OCI-LY7 (cell line): ENCODE measurements at regions not wholly inside any gene's neighbourhood (a gene's known extent, or its start where the extent isn't known, plus 50 kb on each side); places are given as distances from the start of the nearest gene placed in this dataset.

Experiments used
- CTCF ChIP-seq: fragments of 200-600 bp; sonication (generic); conservative IDR thresholded peaks from 2 replicates; pipeline ENCODE4 v1.5.1; 2014; ENCODE audit warnings: mild to moderate bottlenecking, antibody characterized with exemption, low read length, moderate library complexity, mixed read lengths
- EZH2phosphoT487 ChIP-seq: fragments of 200-600 bp; sonication (generic); IDR thresholded peaks from 2 replicates; pipeline ENCODE4 v1.6.1; 2018; ENCODE audit warnings: low read depth, borderline replicate concordance, mild to moderate bottlenecking, mixed run types, antibody characterized with exemption, low read length, moderate library complexity, mixed read lengths

GRCh38 chr9:102855641-102856040 lies 139.5 kb upstream of the CYLC2 start:
- no peak for TF ChIP-seq CTCF
- TF ChIP-seq EZH2phosphoT487, result no peak
